DND-41 (cell line): ENCODE measurements at regions not wholly inside any gene's neighbourhood (a gene's known extent, or its start where the extent isn't known, plus 50 kb on each side); places are given as distances from the start of the nearest gene placed in this dataset.
"Not testable (repeated sequence)": the region's sequence is repeated elsewhere in the genome, so short reads cannot be mapped to it uniquely, and the experiment has no call there.

Experiments
- EZH2 ChIP-seq: IDR thresholded peaks from 3 replicates; pipeline ENCODE4 v1.6.1; 2012; ENCODE audit warnings: borderline replicate concordance, low read depth, mild to moderate bottlenecking, moderate library complexity, low read length, inconsistent platforms; ENCODE audit not compliant: severe bottlenecking
- TF ChIP-seq, protein P1 (sequence below): IDR thresholded peaks from 2 replicates; pipeline ENCODE4 v1.5.1; 2012; ENCODE audit warnings: borderline replicate concordance, low read length, moderate library complexity, mild to moderate bottlenecking; ENCODE audit not compliant: poor library complexity, severe bottlenecking; ENCODE audit errors: extremely low read depth

DNA sequence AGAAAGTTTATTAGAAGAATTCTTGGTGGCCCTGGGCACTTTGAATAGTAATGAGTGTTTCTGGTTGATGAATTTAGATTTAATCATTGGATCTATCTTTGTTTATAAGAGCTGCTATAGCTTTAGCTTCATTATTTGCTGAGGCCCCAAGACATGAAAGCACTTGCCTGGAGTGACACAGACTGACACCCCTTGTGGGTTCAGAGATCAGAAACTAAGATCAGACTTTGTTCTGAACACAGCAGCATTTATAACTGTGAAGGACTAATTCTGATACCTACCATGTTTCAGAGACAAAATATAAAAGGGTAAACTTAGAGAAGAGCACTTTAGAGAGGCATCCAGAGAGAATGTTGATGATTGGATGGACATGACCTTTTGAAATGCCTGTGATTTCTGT is 199.9 kb upstream of the PLGLB2 start:
- TF ChIP-seq, protein P1, sequence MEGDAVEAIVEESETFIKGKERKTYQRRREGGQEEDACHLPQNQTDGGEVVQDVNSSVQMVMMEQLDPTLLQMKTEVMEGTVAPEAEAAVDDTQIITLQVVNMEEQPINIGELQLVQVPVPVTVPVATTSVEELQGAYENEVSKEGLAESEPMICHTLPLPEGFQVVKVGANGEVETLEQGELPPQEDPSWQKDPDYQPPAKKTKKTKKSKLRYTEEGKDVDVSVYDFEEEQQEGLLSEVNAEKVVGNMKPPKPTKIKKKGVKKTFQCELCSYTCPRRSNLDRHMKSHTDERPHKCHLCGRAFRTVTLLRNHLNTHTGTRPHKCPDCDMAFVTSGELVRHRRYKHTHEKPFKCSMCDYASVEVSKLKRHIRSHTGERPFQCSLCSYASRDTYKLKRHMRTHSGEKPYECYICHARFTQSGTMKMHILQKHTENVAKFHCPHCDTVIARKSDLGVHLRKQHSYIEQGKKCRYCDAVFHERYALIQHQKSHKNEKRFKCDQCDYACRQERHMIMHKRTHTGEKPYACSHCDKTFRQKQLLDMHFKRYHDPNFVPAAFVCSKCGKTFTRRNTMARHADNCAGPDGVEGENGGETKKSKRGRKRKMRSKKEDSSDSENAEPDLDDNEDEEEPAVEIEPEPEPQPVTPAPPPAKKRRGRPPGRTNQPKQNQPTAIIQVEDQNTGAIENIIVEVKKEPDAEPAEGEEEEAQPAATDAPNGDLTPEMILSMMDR: not testable (repeated sequence)
- TF ChIP-seq EZH2: not testable (repeated sequence)
